ENCODE measurements at regions not wholly inside any gene's neighbourhood (a gene's known extent, or its start where the extent isn't known, plus 50 kb on each side); places are given as distances from the start of the nearest gene placed in this dataset.

GRCh38 chr14:64639340-64639821 lies 64.8 kb upstream of the PLEKHG3 start:
- no peaks in the 10 kb centered on the region for H3K36me3 Mint-ChIP-seq (ENCODE audit: low read depth)
- Histone ChIP-seq H3K27me3 (ENCODE audit: control insufficient read depth in 1 of 2, insufficient read depth in 2 of 2, low read length in 2 of 2) (peaks cover 0 to 9% of the 10 kb centered on the region in 2 experiments), H3K4me1 (ENCODE audit: insufficient read depth, low read length) (peaks cover 6% of the 10 kb centered on the region), H3K9me3 (ENCODE audit: control insufficient read depth in 1 of 2, insufficient read depth in 1 of 2, low read length in 2 of 2) (no peaks in the 10 kb centered on the region), H3K27ac (ENCODE audit: low read depth in 1 of 2, low read length in 2 of 2) (no peak overlapping the region), H3K4me3 (ENCODE audit: low read length) (no peak overlapping the region), H3K36me3 (ENCODE audit: insufficient read depth, low read length) (no peaks in the 10 kb centered on the region)
- ATAC-seq (ENCODE audit: poor library complexity) (no peak), DNase-seq (no peak)
- POLR2A ChIA-PET = no interaction called here
- no peaks in the 10 kb centered on the region for H3K9me3 Mint-ChIP-seq
- TF ChIP-seq CTCF (IDR thresholded peaks at IDR 0.05) = no peak
- peaks cover 15% of the 10 kb centered on the region for H3K27me3 Mint-ChIP-seq
- CTCF ChIA-PET = interaction anchor here (1.4 kb wide), 1 partner anchor 10 kb away, joined by 3 read pairs; no protein-coding TSS in a partner anchor
- no peak overlapping the region for H3K27ac Mint-ChIP-seq
- H3K4me1 Mint-ChIP-seq (ENCODE audit: low read depth) = no peaks in the 10 kb centered on the region
- H3K4me3 Mint-ChIP-seq = no peak overlapping the region
- intact Hi-C loops (cut with DNase I, micrococcal nuclease) = loop anchor here in 1 of 2 experiments (5.0 kb wide), 1 partner anchor 212 kb away; no protein-coding TSS in a partner anchor

DNA sequence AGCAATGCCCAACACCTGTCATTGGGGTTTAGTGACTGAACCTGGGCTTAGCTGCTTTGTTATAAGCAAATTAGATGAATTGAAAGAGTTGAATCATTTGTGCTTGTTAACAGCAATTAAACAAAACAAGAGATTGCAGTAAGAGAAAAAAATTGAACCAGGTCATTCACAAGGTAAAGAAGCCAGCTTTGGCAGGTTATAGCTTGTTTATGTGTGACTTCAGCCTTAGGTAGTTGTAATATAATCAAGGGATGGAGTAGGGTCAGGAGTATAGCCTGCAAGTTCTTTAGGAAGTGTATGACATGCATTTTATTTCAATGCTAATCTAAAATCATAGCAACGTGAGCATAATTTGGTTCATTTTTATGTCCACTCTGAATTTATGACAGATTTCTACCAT lies 63.4 kb upstream of the PLEKHG3 start:
- Histone ChIP-seq H3K36me3 (ENCODE audit: insufficient read depth, low read length) (no peaks in the 10 kb centered on the region), H3K4me1 (ENCODE audit: insufficient read depth, low read length) (peaks cover 6% of the 10 kb centered on the region), H3K9me3 (ENCODE audit: control insufficient read depth in 1 of 2, insufficient read depth in 1 of 2, low read length in 2 of 2) (no peaks in the 10 kb centered on the region), H3K27ac (ENCODE audit: low read depth in 1 of 2, low read length in 2 of 2) (no peak overlapping the region), H3K27me3 (ENCODE audit: control insufficient read depth in 1 of 2, insufficient read depth in 2 of 2, low read length in 2 of 2) (peaks cover 0 to 9% of the 10 kb centered on the region in 2 experiments), H3K4me3 (ENCODE audit: low read length) (no peak overlapping the region)
- CTCF ChIA-PET = interaction anchor here (1.4 kb wide), 1 partner anchor 12 kb away, joined by 3 read pairs; no protein-coding TSS in a partner anchor
- ATAC-seq (ENCODE audit: poor library complexity) (no peak), DNase-seq (no peak)
- H3K36me3 Mint-ChIP-seq (ENCODE audit: low read depth) = no peaks in the 10 kb centered on the region
- peaks cover 15% of the 10 kb centered on the region for H3K27me3 Mint-ChIP-seq
- H3K27ac Mint-ChIP-seq = no peak overlapping the region
- intact Hi-C loops (cut with DNase I, micrococcal nuclease) = no loop called here
- no peaks in the 10 kb centered on the region for H3K4me1 Mint-ChIP-seq (ENCODE audit: low read depth)
- no peak for TF ChIP-seq CTCF (IDR thresholded peaks at IDR 0.05)
- H3K9me3 Mint-ChIP-seq = no peaks in the 10 kb centered on the region
- no peak overlapping the region for H3K4me3 Mint-ChIP-seq
- POLR2A ChIA-PET = no interaction called here

- TF ChIP-seq CTCF (IDR thresholded peaks at IDR 0.05) = no peak
- CTCF ChIA-PET = no interaction called here
- POLR2A ChIA-PET = no interaction called here
- ATAC-seq (ENCODE audit: poor library complexity) (no peak), DNase-seq (no peak)
- Histone ChIP-seq H3K9me3 (ENCODE audit: control insufficient read depth in 1 of 2, insufficient read depth in 1 of 2, low read length in 2 of 2) (no peaks in the 10 kb centered on the region), H3K4me1 (ENCODE audit: insufficient read depth, low read length) (peaks cover under 1% of the 10 kb centered on the region), H3K36me3 (ENCODE audit: insufficient read depth, low read length) (no peaks in the 10 kb centered on the region), H3K27ac (ENCODE audit: low read depth in 1 of 2, low read length in 2 of 2) (no peak overlapping the region), H3K4me3 (ENCODE audit: low read length) (no peak overlapping the region), H3K27me3 (ENCODE audit: control insufficient read depth in 1 of 2, insufficient read depth in 2 of 2, low read length in 2 of 2) (peaks cover 0 to 9% of the 10 kb centered on the region in 2 experiments)
- Mint-ChIP-seq H3K4me1 (ENCODE audit: low read depth) (no peaks in the 10 kb centered on the region), H3K36me3 (ENCODE audit: low read depth) (no peaks in the 10 kb centered on the region), H3K27ac (no peak overlapping the region), H3K9me3 (no peaks in the 10 kb centered on the region), H3K27me3 (peaks cover 14% of the 10 kb centered on the region), H3K4me3 (no peak overlapping the region)
- intact Hi-C loops (cut with DNase I, micrococcal nuclease) = no loop called here
Observed at GRCh38 chr14:64641760-64642159, 62.5 kb upstream of the PLEKHG3 start.

Measured in CD4-positive, alpha-beta T cell (primary cell).